Activated naive CD8-positive, alpha-beta T cell treated with anti-CD3 and anti-CD28 coated beads for 36 hours (primary cell): ENCODE measurements at regions not wholly inside any gene's neighbourhood (a gene's known extent, or its start where the extent isn't known, plus 50 kb on each side); places are given as distances from the start of the nearest gene placed in this dataset.
"Not testable (repeated sequence)": the region's sequence is repeated elsewhere in the genome, so short reads cannot be mapped to it uniquely, and the experiment has no call there.

Experiments used
- DNase-seq: peaks from one replicate; pipeline ENCODE4 v3.0.0; 2021
- H3K27ac Mint-ChIP-seq: one replicate; pipeline ENCODE4 v1.8.0; 2022; ENCODE audit warnings: mild to moderate bottlenecking, moderate library complexity, mixed read lengths
- H3K27me3 Mint-ChIP-seq: one replicate; pipeline ENCODE4 v1.8.0; 2022; ENCODE audit warnings: mild to moderate bottlenecking, mixed read lengths
- H3K36me3 Mint-ChIP-seq: one replicate; pipeline ENCODE4 v1.8.0; 2021; ENCODE audit warnings: mild to moderate bottlenecking, mixed read lengths
- H3K4me1 Mint-ChIP-seq: one replicate; pipeline ENCODE4 v1.8.0; 2021; ENCODE audit warnings: mixed read lengths
- H3K4me3 Mint-ChIP-seq: one replicate; pipeline ENCODE4 v1.8.0; 2022; ENCODE audit warnings: mild to moderate bottlenecking, moderate library complexity, mixed read lengths
- H3K9me3 Mint-ChIP-seq: one replicate; pipeline ENCODE4 v1.8.0; 2022; ENCODE audit warnings: mixed read lengths

GRCh38 chr10:94232711-94233383 lies 129.9 kb downstream of the NOC3L start:
- peaks cover 5% of the 10 kb centered on the region for H3K27me3 Mint-ChIP-seq
- no peaks in the 10 kb centered on the region for H3K9me3 Mint-ChIP-seq
- no peak overlapping the region for H3K27ac Mint-ChIP-seq
- no peak overlapping the region for H3K4me3 Mint-ChIP-seq
- H3K36me3 Mint-ChIP-seq: no peaks in the 10 kb centered on the region
- H3K4me1 Mint-ChIP-seq: no peaks in the 10 kb centered on the region
- DNase-seq: no peak

GRCh38 chr10:94235461-94235860 lies 127.3 kb downstream of the NOC3L start:
- Mint-ChIP-seq H3K4me3 (no peak overlapping the region), H3K4me1 (no peaks in the 10 kb centered on the region), H3K27ac (no peak overlapping the region), H3K27me3 (peaks cover 5% of the 10 kb centered on the region), H3K36me3 (no peaks in the 10 kb centered on the region), H3K9me3 (no peaks in the 10 kb centered on the region)
- no peak for DNase-seq

GRCh38 chr10:94238006-94238617 lies 124.6 kb downstream of the NOC3L start:
- no peaks in the 10 kb centered on the region for H3K4me1 Mint-ChIP-seq
- no peaks in the 10 kb centered on the region for H3K36me3 Mint-ChIP-seq
- no peak overlapping the region for H3K27ac Mint-ChIP-seq
- no peak overlapping the region for H3K4me3 Mint-ChIP-seq
- no peaks in the 10 kb centered on the region for H3K9me3 Mint-ChIP-seq
- DNase-seq: no peak
- H3K27me3 Mint-ChIP-seq: peaks cover 5% of the 10 kb centered on the region

- no peak overlapping the region for H3K27ac Mint-ChIP-seq
- H3K9me3 Mint-ChIP-seq: no peaks in the 10 kb centered on the region
- no peaks in the 10 kb centered on the region for H3K4me1 Mint-ChIP-seq
- no peak for DNase-seq
- peaks cover 5% of the 10 kb centered on the region for H3K27me3 Mint-ChIP-seq
- H3K4me3 Mint-ChIP-seq: no peak overlapping the region
- no peaks in the 10 kb centered on the region for H3K36me3 Mint-ChIP-seq
Measured at GRCh38 chr10:94239696-94240095, 123.0 kb downstream of the NOC3L start.

GRCh38 chr10:94240491-94240890 lies 122.2 kb downstream of the NOC3L start:
- Mint-ChIP-seq H3K4me1 (no peaks in the 10 kb centered on the region), H3K27me3 (peaks cover 11% of the 10 kb centered on the region), H3K36me3 (no peaks in the 10 kb centered on the region), H3K4me3 (no peak overlapping the region), H3K9me3 (no peaks in the 10 kb centered on the region), H3K27ac (no peak overlapping the region)
- DNase-seq: no peak

GRCh38 chr10:94240901-94241300 lies 121.8 kb downstream of the NOC3L start:
- Mint-ChIP-seq H3K9me3 (no peaks in the 10 kb centered on the region), H3K36me3 (no peaks in the 10 kb centered on the region), H3K27ac (no peak overlapping the region), H3K4me1 (no peaks in the 10 kb centered on the region), H3K27me3 (peaks cover 16% of the 10 kb centered on the region), H3K4me3 (no peak overlapping the region)
- no peak for DNase-seq

DNA sequence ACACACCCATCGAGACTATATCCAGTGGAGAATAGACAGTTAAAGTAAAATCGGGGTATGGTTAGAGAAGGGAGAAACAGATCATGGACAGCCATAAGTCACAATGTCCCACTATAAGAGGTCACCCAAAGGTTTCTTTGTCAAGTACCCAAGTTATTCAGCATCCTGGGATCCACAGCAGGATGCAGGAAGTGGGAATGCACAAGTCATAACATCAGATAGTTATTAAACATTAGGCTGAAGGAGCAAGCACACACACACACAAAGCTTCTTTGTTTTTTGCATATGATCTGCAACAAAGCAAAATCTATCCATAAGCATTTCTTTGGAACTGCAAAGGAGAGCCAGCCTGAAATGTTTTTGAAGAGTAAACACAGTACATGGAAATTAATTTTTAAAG lies 111.6 kb downstream of the NOC3L start:
- H3K4me1 Mint-ChIP-seq: no peaks in the 10 kb centered on the region
- no peak for DNase-seq
- H3K27me3 Mint-ChIP-seq: peaks cover 17% of the 10 kb centered on the region
- H3K36me3 Mint-ChIP-seq: no peaks in the 10 kb centered on the region
- no peak overlapping the region for H3K4me3 Mint-ChIP-seq
- no peak overlapping the region for H3K27ac Mint-ChIP-seq
- H3K9me3 Mint-ChIP-seq: no peaks in the 10 kb centered on the region

DNA sequence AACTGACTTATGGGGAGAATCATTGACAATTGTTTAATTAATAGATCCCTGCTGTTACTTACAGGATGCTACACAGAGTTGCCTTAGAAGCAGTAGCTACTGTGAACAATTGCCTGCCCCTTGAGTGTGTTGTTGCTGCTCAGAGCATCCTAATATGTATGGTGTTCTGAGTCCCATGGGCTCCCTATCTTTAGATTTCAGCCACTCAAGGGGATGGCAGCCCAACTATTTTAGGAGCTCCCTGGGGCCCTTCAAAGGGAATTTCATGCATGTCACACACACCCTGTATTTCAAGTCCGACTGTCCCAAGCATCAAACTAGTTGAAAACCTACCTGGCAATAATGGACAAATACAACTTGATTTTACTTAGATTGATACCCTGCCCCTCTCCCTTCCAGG lies 111.2 kb downstream of the NOC3L start:
- H3K4me1 Mint-ChIP-seq: no peaks in the 10 kb centered on the region
- H3K27ac Mint-ChIP-seq: no peak overlapping the region
- H3K36me3 Mint-ChIP-seq: no peaks in the 10 kb centered on the region
- H3K9me3 Mint-ChIP-seq: no peaks in the 10 kb centered on the region
- no peak for DNase-seq
- peaks cover 17% of the 10 kb centered on the region for H3K27me3 Mint-ChIP-seq
- H3K4me3 Mint-ChIP-seq: no peak overlapping the region

DNA sequence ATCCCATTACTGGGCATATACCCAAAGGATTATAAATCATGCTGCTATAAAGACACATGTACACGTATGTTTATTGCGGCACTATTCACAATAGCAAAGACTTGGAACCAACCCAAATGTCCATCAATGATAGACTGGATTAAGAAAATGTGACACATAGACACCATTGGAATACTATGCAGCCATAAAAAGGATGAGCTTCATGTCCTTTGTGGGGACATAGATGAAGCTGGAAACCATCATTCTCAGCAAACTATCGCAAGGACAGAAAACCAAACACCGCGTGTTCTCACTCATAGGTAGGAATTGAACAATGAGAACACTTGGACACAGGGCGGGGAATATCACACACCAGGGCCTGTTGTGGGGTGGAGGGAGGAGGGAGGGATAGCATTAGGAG lies 105.3 kb downstream of the NOC3L start:
- not testable (repeated sequence) for H3K27ac Mint-ChIP-seq, DNase-seq, H3K36me3 Mint-ChIP-seq, H3K9me3 Mint-ChIP-seq, H3K4me1 Mint-ChIP-seq, H3K4me3 Mint-ChIP-seq
- peaks cover 13% of the 10 kb centered on the region for H3K27me3 Mint-ChIP-seq

DNA sequence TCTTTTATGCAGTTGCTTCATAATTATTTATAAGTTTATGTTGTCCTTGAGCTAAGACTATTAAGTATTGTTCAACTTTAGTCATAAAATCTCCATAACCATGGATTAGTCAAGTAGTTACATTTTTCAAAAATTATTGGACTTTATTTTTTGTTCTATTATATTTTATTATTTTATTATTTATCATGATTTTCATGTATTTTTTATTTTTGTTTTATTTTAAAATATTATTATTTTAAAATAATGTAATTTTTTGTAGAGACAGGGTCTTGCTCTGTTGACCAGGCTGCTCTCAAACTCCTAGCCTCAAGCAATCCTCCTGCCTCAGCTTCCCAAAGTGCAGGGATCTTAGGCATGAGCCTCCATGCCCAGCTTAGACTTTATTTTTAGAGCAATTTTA lies 102.3 kb downstream of the NOC3L start:
- Mint-ChIP-seq H3K4me3 (no peak overlapping the region), H3K9me3 (no peaks in the 10 kb centered on the region), H3K4me1 (no peaks in the 10 kb centered on the region), H3K27me3 (peaks cover 17% of the 10 kb centered on the region), H3K27ac (no peak overlapping the region), H3K36me3 (no peaks in the 10 kb centered on the region)
- no peak for DNase-seq

GRCh38 chr10:94264085-94264484 lies 98.7 kb downstream of the NOC3L start:
- Mint-ChIP-seq H3K4me3 (no peak overlapping the region), H3K9me3 (no peaks in the 10 kb centered on the region), H3K4me1 (no peaks in the 10 kb centered on the region), H3K36me3 (no peaks in the 10 kb centered on the region), H3K27me3 (peaks cover 17% of the 10 kb centered on the region), H3K27ac (no peak overlapping the region)
- no peak for DNase-seq

GRCh38 chr10:94266091-94266490 lies 96.6 kb downstream of the NOC3L start:
- no peak for DNase-seq
- no peak overlapping the region for H3K4me3 Mint-ChIP-seq
- no peak overlapping the region for H3K27ac Mint-ChIP-seq
- H3K9me3 Mint-ChIP-seq: peaks cover 1% of the 10 kb centered on the region
- H3K36me3 Mint-ChIP-seq: no peaks in the 10 kb centered on the region
- H3K27me3 Mint-ChIP-seq: peaks cover 14% of the 10 kb centered on the region
- H3K4me1 Mint-ChIP-seq: no peaks in the 10 kb centered on the region

GRCh38 chr10:94268652-94269051 lies 94.1 kb downstream of the NOC3L start:
- Mint-ChIP-seq H3K27me3 (peaks cover 7% of the 10 kb centered on the region), H3K9me3 (peaks cover 13% of the 10 kb centered on the region), H3K27ac (no peak overlapping the region), H3K4me3 (no peak overlapping the region), H3K36me3 (no peaks in the 10 kb centered on the region), H3K4me1 (no peaks in the 10 kb centered on the region)
- no peak for DNase-seq

DNA sequence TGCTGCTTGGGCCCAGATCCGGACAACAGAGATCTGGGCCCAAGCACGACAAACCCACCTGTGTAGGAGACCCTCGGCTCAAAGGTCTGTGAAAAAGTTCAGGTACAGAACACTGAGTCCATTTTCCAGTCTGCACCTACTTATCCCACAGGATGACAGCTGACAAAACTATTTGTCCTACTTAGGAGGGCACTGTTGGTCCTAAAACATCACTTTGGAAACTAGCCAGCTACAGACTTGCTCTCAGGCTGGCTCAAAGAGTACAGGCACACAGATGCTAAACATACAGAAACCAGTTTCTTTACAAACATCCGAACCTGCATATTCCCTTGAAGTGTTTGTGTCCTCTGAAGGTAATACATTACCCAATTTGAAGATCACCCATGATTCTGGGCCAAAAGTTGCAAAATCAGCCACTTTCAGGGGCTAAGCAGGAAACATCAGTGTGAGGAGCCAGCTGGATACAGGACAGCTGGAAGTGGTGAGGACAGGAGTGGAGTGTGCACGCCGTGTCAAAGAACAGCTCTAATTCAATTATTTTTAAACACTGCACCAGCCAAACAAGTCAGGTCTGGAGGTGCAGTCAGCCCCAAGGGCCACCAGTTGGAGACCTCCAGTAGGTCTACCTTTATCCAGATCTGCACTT lies 88.5 kb downstream of the NOC3L start:
- Mint-ChIP-seq H3K27ac (no peak overlapping the region), H3K36me3 (no peaks in the 10 kb centered on the region), H3K27me3 (peaks cover 3% of the 10 kb centered on the region), H3K4me3 (no peak overlapping the region), H3K9me3 (peaks cover 13% of the 10 kb centered on the region), H3K4me1 (no peaks in the 10 kb centered on the region)
- DNase-seq: no peak

GRCh38 chr10:94276140-94276539 lies 86.6 kb downstream of the NOC3L start:
- Mint-ChIP-seq H3K4me1 (peaks cover 1% of the 10 kb centered on the region), H3K36me3 (no peaks in the 10 kb centered on the region), H3K9me3 (peaks cover 12% of the 10 kb centered on the region), H3K27me3 (peaks cover 7% of the 10 kb centered on the region), H3K4me3 (no peak overlapping the region), H3K27ac (no peak overlapping the region)
- DNase-seq: no peak

DNA sequence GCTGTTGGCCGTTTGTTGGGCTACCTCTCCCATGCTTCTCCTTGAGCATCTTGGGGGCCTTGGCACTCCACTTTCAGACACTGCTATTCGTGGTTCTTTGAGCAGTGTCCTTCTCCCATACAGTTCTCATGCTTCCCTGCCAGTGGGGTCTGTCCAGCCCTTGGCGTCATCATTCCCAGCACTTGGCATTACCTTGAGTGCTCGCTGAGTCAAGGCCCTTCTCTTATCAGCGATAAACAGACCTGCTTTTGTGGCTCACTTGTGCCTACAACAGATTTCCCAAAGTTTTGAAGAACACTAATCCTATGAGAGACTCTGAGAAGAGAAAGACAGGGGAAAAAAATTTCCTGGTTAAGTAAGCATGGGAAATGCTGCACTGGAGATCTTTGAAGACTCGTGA lies 85.3 kb downstream of the NOC3L start:
- Mint-ChIP-seq H3K27ac (no peak overlapping the region), H3K4me3 (no peak overlapping the region), H3K9me3 (peaks cover 4% of the 10 kb centered on the region), H3K36me3 (no peaks in the 10 kb centered on the region), H3K4me1 (peaks cover 1% of the 10 kb centered on the region), H3K27me3 (peaks cover 7% of the 10 kb centered on the region)
- no peak for DNase-seq
